Skeletal muscle satellite cell (primary cell): ENCODE measurements at regions not wholly inside any gene's neighbourhood (a gene's known extent, or its start where the extent isn't known, plus 50 kb on each side); places are given as distances from the start of the nearest gene placed in this dataset.
"Not testable (repeated sequence)": the region's sequence is repeated elsewhere in the genome, so short reads cannot be mapped to it uniquely, and the experiment has no call there.

Experiments used
- H3K27me3 ChIP-seq: 2 replicates; pipeline ENCODE4 v1.7.0; 2013; ENCODE audit warnings: low read length; ENCODE audit not compliant: control insufficient read depth, insufficient read depth
- H3K36me3 ChIP-seq: 2 replicates; pipeline ENCODE4 v1.7.0; 2013; ENCODE audit warnings: mild to moderate bottlenecking, control low read depth, low read length; ENCODE audit not compliant: insufficient read depth
- H3K4me1 ChIP-seq: 2 replicates; pipeline ENCODE4 v1.7.0; 2013; ENCODE audit warnings: low read length; ENCODE audit not compliant: control insufficient read depth, insufficient read depth
- H3K4me2 ChIP-seq: 2 replicates; pipeline ENCODE4 v1.7.0; 2013; ENCODE audit warnings: mild to moderate bottlenecking, low read length
- H3K4me3 ChIP-seq: 2 replicates; pipeline ENCODE4 v1.7.0; 2013; ENCODE audit warnings: low read length
- H3K9ac ChIP-seq: 2 replicates; pipeline ENCODE4 v1.7.0; 2013; ENCODE audit warnings: mild to moderate bottlenecking, low read depth, low read length, moderate library complexity
- H3K9me3 ChIP-seq: replicated peaks from 2 replicates; pipeline ENCODE4 v1.7.0; 2013; ENCODE audit warnings: mild to moderate bottlenecking, control low read depth, low read length

DNA sequence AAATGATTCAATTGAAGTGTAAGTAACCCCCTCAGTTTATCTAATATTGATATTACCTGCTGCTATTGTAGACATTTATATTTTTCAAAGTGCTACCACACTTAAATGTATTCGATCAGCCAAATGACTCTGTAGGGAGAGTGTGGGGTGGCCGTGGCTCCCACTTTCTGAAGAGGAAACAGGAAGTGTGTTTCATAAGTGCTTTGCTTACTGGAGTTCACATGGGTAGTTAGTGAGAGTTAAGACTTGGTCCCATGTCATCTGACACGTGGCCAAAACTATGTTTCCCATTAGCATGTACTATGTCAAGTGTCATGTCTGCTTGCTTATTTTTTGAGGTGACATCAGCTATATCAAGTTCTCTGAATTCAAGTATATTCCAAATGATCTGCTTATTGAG, 308.1 kb upstream of the GATB start:
- Histone ChIP-seq H3K4me1 (no peaks in the 10 kb centered on the region), H3K4me3 (no peak overlapping the region), H3K9me3 (no peaks in the 10 kb centered on the region), H3K27me3 (peaks cover 2% of the 10 kb centered on the region), H3K4me2 (no peak overlapping the region), H3K9ac (no peak overlapping the region), H3K36me3 (no peaks in the 10 kb centered on the region)

DNA sequence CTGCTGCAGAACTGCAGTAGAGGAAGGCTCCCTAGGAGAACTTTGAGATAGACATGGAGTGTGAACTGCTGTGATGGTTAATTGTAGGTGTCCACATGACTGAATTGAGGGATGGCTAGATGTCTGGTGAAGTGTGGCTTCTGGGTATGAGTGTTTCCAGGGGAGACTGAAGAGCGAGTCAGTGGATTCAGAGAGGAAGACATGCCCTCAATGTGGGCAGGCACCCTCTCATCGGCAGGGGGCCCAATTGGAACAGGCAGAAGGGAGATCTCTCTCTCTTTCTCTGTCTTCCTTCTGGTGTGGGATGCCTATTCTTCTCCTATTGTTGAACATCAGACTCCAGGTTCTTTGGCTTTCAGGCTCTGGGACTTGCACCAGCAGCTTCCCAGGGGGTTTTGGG, 304.7 kb upstream of the GATB start:
- H3K4me1 ChIP-seq, result no peaks in the 10 kb centered on the region
- no peaks in the 10 kb centered on the region for H3K36me3 ChIP-seq
- no peak overlapping the region for H3K9ac ChIP-seq
- H3K27me3 ChIP-seq, result peaks cover 2% of the 10 kb centered on the region
- no peak overlapping the region for H3K4me3 ChIP-seq
- no peaks in the 10 kb centered on the region for H3K9me3 ChIP-seq
- H3K4me2 ChIP-seq, result no peak overlapping the region

- H3K4me1 ChIP-seq, result no peaks in the 10 kb centered on the region
- H3K27me3 ChIP-seq, result peaks cover 2% of the 10 kb centered on the region
- H3K4me3 ChIP-seq, result no peak overlapping the region
- H3K9me3 ChIP-seq, result no peaks in the 10 kb centered on the region
- no peak overlapping the region for H3K9ac ChIP-seq
- no peaks in the 10 kb centered on the region for H3K36me3 ChIP-seq
- H3K4me2 ChIP-seq, result no peak overlapping the region
Measured at GRCh38 chr4:152064753-152065152, 303.9 kb upstream of the GATB start.

DNA sequence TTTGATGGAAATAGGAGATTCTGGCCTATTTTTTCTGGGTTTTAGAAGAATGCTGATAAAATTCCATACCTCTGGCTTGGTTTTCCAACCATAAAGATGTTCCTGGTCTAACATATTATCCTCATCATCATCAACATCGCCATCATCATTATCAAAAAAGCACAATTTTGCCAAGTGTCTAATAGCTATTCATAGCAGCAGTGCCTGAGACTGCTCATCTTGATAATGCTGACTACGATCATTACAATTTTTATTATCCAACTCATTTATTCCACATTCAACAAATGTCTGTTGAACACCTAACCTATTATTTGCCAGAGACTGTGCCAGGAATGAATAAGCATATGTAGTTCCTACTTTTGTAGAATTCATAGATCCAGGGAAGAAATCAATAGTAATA, 303.5 kb upstream of the GATB start:
- H3K9me3 ChIP-seq, result no peaks in the 10 kb centered on the region
- H3K4me1 ChIP-seq, result no peaks in the 10 kb centered on the region
- H3K27me3 ChIP-seq, result peaks cover 2% of the 10 kb centered on the region
- H3K4me2 ChIP-seq, result no peak overlapping the region
- no peak overlapping the region for H3K4me3 ChIP-seq
- no peak overlapping the region for H3K9ac ChIP-seq
- H3K36me3 ChIP-seq, result no peaks in the 10 kb centered on the region

- Histone ChIP-seq H3K9ac (no peak overlapping the region), H3K9me3 (no peaks in the 10 kb centered on the region), H3K4me1 (no peaks in the 10 kb centered on the region), H3K4me2 (no peak overlapping the region), H3K4me3 (no peak overlapping the region), H3K27me3 (peaks cover 6% of the 10 kb centered on the region), H3K36me3 (no peaks in the 10 kb centered on the region)
Measured at GRCh38 chr4:152063621-152064240, 302.9 kb upstream of the GATB start.

DNA sequence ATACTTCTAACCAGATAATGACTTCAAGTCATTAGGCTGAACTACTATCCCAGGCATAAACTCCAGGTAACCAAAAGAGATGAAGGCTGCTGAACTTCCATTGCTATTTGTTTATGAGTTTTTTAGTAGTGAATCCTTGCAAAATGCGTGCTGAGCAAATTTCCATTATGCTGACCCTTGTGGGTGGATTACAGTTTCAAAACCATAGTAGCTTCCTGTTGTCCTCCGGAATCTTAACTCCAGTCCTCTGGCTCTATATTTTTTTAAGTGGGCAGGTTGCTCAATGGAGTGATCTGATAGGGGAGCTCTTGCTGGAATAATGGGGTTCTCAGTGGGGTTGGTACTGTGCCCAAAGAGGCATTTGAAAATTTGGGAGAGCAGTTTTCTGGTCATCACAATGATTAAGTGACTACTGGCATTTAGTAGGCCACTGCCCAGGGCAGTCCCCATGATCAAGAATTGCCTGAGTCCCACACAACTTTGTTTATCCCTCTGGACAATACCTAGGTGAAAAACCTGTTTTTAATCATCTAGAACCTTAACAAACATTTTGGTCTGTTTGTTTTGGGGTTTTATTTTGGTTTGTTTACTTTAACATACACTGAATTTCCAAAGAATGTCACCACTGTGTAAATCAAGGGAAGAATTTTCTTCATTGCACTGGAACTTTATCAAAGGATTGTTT, 302.3 kb upstream of the GATB start:
- no peaks in the 10 kb centered on the region for H3K36me3 ChIP-seq
- no peak overlapping the region for H3K4me2 ChIP-seq
- no peak overlapping the region for H3K4me3 ChIP-seq
- no peak overlapping the region for H3K9ac ChIP-seq
- H3K27me3 ChIP-seq, result peaks cover 4% of the 10 kb centered on the region
- no peaks in the 10 kb centered on the region for H3K9me3 ChIP-seq
- no peaks in the 10 kb centered on the region for H3K4me1 ChIP-seq

DNA sequence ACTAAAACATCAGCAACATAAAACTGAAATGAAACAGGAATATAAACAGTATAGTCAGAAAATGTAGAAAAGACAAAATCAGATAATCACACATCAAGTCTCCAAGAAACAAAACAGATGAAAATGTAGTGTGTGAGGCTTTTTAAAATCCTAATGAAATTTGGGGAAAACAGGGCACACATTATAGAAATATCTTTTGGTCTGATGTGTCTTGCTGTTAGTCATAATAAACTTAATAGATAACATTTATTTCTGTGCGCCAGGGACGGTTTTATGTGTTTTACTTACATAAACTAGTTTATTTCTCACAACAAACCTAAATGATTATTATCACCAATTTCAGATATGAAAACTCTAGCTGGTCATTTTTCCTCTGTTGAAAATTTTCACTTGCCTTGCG, 293.9 kb upstream of the GATB start:
- H3K9ac ChIP-seq, result no peak overlapping the region
- no peak overlapping the region for H3K4me3 ChIP-seq
- H3K4me2 ChIP-seq, result no peak overlapping the region
- no peaks in the 10 kb centered on the region for H3K4me1 ChIP-seq
- peaks cover 10% of the 10 kb centered on the region for H3K27me3 ChIP-seq
- no peaks in the 10 kb centered on the region for H3K9me3 ChIP-seq
- no peaks in the 10 kb centered on the region for H3K36me3 ChIP-seq

GRCh38 chr4:152052451-152053057, 291.7 kb upstream of the GATB start:
- Histone ChIP-seq H3K9ac (no peak overlapping the region), H3K4me2 (no peak overlapping the region), H3K4me3 (no peak overlapping the region), H3K36me3 (no peaks in the 10 kb centered on the region), H3K4me1 (no peaks in the 10 kb centered on the region), H3K27me3 (peaks cover 14% of the 10 kb centered on the region), H3K9me3 (no peaks in the 10 kb centered on the region)

GRCh38 chr4:152051332-152051731, 290.5 kb upstream of the GATB start:
- not testable (repeated sequence) for H3K4me2 ChIP-seq, H3K36me3 ChIP-seq, H3K4me1 ChIP-seq, H3K9ac ChIP-seq, H3K9me3 ChIP-seq, H3K4me3 ChIP-seq
- H3K27me3 ChIP-seq, result peaks cover 25% of the 10 kb centered on the region

- peaks cover 7% of the 10 kb centered on the region for H3K4me1 ChIP-seq
- peaks cover 36% of the 10 kb centered on the region for H3K27me3 ChIP-seq
- H3K4me3 ChIP-seq, result no peak overlapping the region
- no peak overlapping the region for H3K9ac ChIP-seq
- no peaks in the 10 kb centered on the region for H3K36me3 ChIP-seq
- H3K9me3 ChIP-seq, result no peaks in the 10 kb centered on the region
- no peak overlapping the region for H3K4me2 ChIP-seq
Measured at GRCh38 chr4:152050106-152050505, 289.3 kb upstream of the GATB start.

GRCh38 chr4:152047451-152047850, 286.6 kb upstream of the GATB start:
- Histone ChIP-seq H3K27me3 (peaks cover 35% of the 10 kb centered on the region), H3K9me3 (no peaks in the 10 kb centered on the region), H3K4me2 (no peak overlapping the region), H3K4me1 (peaks cover 7% of the 10 kb centered on the region), H3K4me3 (no peak overlapping the region), H3K9ac (no peak overlapping the region), H3K36me3 (no peaks in the 10 kb centered on the region)
